GM12872 (cell line): ENCODE measurements at regions not wholly inside any gene's neighbourhood (a gene's known extent, or its start where the extent isn't known, plus 50 kb on each side); places are given as distances from the start of the nearest gene placed in this dataset.

Source experiments
- CTCF ChIP-seq: IDR thresholded peaks from 3 replicates; pipeline ENCODE4 v1.5.1; 2011; ENCODE audit warnings: low read depth, mild to moderate bottlenecking, low read length, moderate library complexity; ENCODE audit not compliant: insufficient read depth

- no peak for TF ChIP-seq CTCF
Observed at GRCh38 chr11:33410086-33410765, 153.0 kb downstream of the HIPK3 start.
